K562 (cell line): ENCODE measurements at regions not wholly inside any gene's neighbourhood (a gene's known extent, or its start where the extent isn't known, plus 50 kb on each side); places are given as distances from the start of the nearest gene placed in this dataset.

Source experiments
- PHF20 ChIP-seq: fragments of 450-650 bp; IDR thresholded peaks from 2 replicates; pipeline ENCODE4 v1.6.1; 2018; ENCODE audit not compliant: partially characterized antibody
- RAD51 ChIP-seq: fragments of 450-650 bp; IDR thresholded peaks from 2 replicates; pipeline ENCODE4 v1.7.1; 2016; ENCODE audit warnings: low read depth, mild to moderate bottlenecking, borderline replicate concordance
- SMAD1 ChIP-seq: fragments of 150-350 bp; IDR thresholded peaks from 2 replicates; pipeline ENCODE4 v1.6.1; 2014; ENCODE audit warnings: low read length, low read depth; ENCODE audit not compliant: partially characterized antibody
- TCF7 ChIP-seq: sonication (generic); IDR thresholded peaks from 2 replicates; pipeline ENCODE4 v1.6.1; 2016; ENCODE audit warnings: antibody characterized with exemption, borderline replicate concordance
- TCFL5 ChIP-seq: fragments of 250-450 bp; sonication (Bioruptor Pico); conservative IDR thresholded peaks from 2 replicates; pipeline ENCODE4 v1.6.1; 2021; ENCODE audit warnings: mild to moderate bottlenecking, moderate library complexity, matching md5 sums
- TEAD2 ChIP-seq: fragments of 450-650 bp; IDR thresholded peaks from 2 replicates; pipeline ENCODE4 v1.6.1; 2016; ENCODE audit warnings: missing genetic modification characterization, control low read depth, missing compliant biosample characterization
- ZNF586 ChIP-seq: fragments of 450-650 bp; formaldehyde crosslinking; conservative IDR thresholded peaks from 2 replicates; pipeline ENCODE4 v1.4.0; 2020; ENCODE audit warnings: mild to moderate bottlenecking, moderate library complexity
- TF ChIP-seq, protein P1 (sequence below): fragments of 250-450 bp; sonication (Bioruptor Pico); IDR thresholded peaks from 2 replicates; pipeline ENCODE4 v1.8.0; 2022; ENCODE audit warnings: moderate library complexity, mild to moderate bottlenecking, inconsistent platforms
- TF ChIP-seq, protein P2 (sequence below): sonication (generic); formaldehyde crosslinking; IDR thresholded peaks from 2 replicates; pipeline ENCODE4 v1.8.1; 2023; ENCODE audit warnings: mild to moderate bottlenecking, missing genetic modification reagents
- TF ChIP-seq, protein P3 (sequence below): fragments of 450-650 bp; formaldehyde crosslinking; IDR thresholded peaks from 2 replicates; pipeline ENCODE4 v1.4.0; 2020; ENCODE audit warnings: mild to moderate bottlenecking, mixed read lengths

DNA sequence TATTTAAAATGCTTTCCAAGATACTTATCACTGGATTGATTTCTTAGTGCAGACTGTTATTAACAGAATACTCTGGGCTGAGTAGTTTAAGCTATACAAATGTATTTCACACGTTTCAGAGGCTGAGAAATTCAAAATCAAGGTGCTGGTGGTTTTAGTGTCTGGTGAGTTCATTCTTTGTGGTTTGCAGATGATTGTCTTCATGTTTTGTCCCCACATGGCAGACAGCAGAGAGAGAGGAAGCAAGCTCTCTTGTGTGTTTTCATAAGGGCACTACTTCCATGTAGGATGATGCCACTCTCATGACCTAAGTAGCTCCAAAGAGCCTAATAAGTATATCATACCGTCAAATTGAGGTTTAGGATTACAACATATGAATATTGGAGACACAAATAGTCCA, 1348.9 kb upstream of the FLRT2 start (continued):
- no peak for TF ChIP-seq RAD51
- TF ChIP-seq, protein P1, sequence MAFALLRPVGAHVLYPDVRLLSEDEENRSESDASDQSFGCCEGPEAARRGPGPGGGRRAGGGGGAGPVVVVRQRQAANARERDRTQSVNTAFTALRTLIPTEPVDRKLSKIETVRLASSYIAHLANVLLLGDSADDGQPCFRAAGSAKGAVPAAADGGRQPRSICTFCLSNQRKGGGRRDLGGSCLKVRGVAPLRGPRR (CRISPR knock-in tag) = no peak
- TF ChIP-seq, protein P2, sequence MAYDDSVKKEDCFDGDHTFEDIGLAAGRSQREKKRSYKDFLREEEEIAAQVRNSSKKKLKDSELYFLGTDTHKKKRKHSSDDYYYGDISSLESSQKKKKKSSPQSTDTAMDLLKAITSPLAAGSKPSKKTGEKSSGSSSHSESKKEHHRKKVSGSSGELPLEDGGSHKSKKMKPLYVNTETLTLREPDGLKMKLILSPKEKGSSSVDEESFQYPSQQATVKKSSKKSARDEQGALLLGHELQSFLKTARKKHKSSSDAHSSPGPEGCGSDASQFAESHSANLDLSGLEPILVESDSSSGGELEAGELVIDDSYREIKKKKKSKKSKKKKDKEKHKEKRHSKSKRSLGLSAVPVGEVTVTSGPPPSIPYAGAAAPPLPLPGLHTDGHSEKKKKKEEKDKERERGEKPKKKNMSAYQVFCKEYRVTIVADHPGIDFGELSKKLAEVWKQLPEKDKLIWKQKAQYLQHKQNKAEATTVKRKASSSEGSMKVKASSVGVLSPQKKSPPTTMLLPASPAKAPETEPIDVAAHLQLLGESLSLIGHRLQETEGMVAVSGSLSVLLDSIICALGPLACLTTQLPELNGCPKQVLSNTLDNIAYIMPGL = no peak
- no peak for TF ChIP-seq TCFL5 (CRISPR knock-in tag)
- TF ChIP-seq TCF7 = no peak
- TF ChIP-seq TEAD2 (tag) = no peak
- TF ChIP-seq PHF20 = no peak
- TF ChIP-seq ZNF586 = no peak
- TF ChIP-seq, protein P3, sequence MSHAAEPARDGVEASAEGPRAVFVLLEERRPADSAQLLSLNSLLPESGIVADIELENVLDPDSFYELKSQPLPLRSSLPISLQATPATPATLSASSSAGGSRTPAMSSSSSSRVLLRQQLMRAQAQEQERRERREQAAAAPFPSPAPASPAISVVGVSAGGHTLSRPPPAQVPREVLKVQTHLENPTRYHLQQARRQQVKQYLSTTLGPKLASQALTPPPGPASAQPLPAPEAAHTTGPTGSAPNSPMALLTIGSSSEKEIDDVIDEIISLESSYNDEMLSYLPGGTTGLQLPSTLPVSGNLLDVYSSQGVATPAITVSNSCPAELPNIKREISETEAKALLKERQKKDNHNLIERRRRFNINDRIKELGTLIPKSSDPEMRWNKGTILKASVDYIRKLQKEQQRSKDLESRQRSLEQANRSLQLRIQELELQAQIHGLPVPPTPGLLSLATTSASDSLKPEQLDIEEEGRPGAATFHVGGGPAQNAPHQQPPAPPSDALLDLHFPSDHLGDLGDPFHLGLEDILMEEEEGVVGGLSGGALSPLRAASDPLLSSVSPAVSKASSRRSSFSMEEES (CRISPR knock-in tag) = no peak
- no peak for TF ChIP-seq SMAD1
